DOHH2 (cell line): ENCODE measurements at regions not wholly inside any gene's neighbourhood (a gene's known extent, or its start where the extent isn't known, plus 50 kb on each side); places are given as distances from the start of the nearest gene placed in this dataset.

Experiments used
- EZH2phosphoT487 ChIP-seq: fragments of 200-600 bp; sonication (generic); IDR thresholded peaks from 2 replicates; pipeline ENCODE4 v1.6.1; 2017; ENCODE audit warnings: borderline replicate concordance, mild to moderate bottlenecking, antibody characterized with exemption, low read length, moderate library complexity, mixed read lengths
- TF ChIP-seq, protein P1 (sequence below): fragments of 200-600 bp; sonication (generic); IDR thresholded peaks from one replicate; pipeline ENCODE4 v1.5.1; 2014; ENCODE audit warnings: antibody characterized with exemption, mild to moderate bottlenecking, low read depth, low read length; ENCODE audit not compliant: poor library complexity, severe bottlenecking

DNA sequence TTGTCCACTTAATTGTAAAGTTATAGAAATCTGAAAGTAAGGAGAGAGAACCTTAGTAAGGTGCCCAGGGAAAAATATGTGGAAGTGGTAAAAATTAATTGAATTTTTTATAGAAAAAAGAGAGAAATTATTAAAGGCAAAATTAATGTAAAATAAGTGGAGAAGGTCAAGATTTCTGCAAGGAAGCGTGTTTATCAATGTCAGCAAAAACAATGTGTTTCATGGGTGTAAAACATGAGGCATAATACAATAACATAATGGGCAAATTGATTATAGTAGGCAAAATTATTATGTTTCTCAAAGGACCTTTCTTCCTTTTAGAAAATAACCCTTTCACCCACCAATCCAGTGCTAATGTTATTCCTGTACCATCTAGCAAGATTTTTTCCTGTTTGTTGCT, 1520.1 kb downstream of the REEP3 start:
- TF ChIP-seq, protein P1, sequence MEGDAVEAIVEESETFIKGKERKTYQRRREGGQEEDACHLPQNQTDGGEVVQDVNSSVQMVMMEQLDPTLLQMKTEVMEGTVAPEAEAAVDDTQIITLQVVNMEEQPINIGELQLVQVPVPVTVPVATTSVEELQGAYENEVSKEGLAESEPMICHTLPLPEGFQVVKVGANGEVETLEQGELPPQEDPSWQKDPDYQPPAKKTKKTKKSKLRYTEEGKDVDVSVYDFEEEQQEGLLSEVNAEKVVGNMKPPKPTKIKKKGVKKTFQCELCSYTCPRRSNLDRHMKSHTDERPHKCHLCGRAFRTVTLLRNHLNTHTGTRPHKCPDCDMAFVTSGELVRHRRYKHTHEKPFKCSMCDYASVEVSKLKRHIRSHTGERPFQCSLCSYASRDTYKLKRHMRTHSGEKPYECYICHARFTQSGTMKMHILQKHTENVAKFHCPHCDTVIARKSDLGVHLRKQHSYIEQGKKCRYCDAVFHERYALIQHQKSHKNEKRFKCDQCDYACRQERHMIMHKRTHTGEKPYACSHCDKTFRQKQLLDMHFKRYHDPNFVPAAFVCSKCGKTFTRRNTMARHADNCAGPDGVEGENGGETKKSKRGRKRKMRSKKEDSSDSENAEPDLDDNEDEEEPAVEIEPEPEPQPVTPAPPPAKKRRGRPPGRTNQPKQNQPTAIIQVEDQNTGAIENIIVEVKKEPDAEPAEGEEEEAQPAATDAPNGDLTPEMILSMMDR: no peak
- TF ChIP-seq EZH2phosphoT487: no peak
